GM21528 (cell line): ENCODE measurements at regions not wholly inside any gene's neighbourhood (a gene's known extent, or its start where the extent isn't known, plus 50 kb on each side); places are given as distances from the start of the nearest gene placed in this dataset.

Experiments used
- ATAC-seq: cut with Tn5 transposase; IDR thresholded peaks from one replicate; pipeline ENCODE4 v1.9.1; 2021; ENCODE audit warnings: mild to moderate bottlenecking, moderate library complexity; ENCODE audit not compliant: unreplicated experiment, low FRiP score

DNA sequence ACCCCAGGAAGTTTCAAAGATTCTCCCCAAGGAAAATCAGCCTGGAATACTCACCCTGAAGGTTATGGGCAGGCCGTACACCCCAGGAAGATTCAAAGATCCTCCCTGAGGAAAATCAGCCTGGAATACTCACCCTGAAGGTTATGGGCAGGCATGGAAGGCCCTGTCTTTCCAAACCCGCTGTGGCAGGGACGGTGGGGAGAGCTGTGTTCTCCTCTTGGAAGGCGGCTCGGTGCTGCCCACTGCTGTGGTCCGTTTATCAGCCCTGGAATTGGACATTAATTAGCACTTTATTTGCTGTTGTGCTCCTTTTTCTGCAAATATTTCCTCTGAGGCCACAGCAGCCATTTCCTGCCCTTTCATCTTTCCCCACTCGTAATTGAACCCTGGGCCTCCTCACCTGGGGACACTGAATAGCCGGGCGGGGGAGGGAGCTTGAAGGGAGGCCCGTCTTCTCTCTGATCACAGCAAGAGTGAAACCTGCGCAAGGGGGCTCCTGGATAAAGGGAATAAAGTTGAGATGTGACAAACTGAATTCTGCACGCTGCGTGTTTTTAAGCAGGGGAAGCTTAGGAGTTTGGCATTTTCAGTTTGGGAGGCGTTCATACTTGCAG, 308.7 kb upstream of the SALL3 start:
- no peak for ATAC-seq

DNA sequence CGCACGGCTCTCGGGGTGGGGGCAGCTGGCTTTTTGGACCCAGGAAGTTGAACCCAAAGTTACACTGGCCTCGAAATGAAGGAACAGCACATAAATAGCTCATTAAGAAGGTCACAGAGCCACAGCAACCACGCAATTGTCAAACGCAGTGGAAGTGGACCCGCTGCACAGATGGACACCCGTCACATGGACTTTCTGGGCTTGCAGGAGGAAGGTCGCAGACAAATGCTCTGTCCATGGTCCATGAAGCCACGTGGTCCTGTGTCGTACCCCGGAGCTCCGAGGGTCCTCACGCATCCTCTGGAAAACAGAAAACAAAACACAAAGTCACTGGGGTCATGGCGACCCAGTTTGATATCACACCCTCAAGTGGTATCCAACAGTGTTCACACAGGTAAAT, 308.1 kb upstream of the SALL3 start:
- ATAC-seq = no peak

DNA sequence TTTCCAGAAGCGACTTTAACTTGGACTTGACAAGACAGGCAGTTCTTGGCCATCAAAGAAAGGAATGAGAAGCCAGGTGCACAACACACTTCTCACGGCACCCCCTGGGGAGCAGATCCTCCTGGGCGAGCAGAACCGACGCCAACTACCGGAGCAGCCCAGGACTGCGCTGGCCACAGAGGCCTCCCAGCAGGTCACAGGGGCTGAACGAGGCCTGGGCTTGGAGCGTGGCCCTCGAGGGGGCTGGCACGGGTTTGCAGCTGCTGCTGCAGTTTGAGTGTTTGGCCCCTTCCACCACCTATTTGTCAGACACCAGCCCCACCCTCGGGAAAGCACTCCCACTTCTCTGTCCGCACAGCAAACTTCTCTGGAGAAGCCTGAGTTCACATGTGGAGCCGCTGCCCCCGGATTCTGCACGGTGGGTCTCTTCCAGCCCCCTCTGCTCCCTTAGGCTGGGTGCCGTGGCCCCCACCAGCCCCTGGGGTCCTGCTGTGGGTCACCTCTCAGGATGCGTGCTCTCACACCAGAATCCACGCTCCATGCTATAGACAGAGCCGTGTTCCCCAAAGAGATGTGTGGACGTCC, 306.7 kb upstream of the SALL3 start:
- no peak for ATAC-seq

DNA sequence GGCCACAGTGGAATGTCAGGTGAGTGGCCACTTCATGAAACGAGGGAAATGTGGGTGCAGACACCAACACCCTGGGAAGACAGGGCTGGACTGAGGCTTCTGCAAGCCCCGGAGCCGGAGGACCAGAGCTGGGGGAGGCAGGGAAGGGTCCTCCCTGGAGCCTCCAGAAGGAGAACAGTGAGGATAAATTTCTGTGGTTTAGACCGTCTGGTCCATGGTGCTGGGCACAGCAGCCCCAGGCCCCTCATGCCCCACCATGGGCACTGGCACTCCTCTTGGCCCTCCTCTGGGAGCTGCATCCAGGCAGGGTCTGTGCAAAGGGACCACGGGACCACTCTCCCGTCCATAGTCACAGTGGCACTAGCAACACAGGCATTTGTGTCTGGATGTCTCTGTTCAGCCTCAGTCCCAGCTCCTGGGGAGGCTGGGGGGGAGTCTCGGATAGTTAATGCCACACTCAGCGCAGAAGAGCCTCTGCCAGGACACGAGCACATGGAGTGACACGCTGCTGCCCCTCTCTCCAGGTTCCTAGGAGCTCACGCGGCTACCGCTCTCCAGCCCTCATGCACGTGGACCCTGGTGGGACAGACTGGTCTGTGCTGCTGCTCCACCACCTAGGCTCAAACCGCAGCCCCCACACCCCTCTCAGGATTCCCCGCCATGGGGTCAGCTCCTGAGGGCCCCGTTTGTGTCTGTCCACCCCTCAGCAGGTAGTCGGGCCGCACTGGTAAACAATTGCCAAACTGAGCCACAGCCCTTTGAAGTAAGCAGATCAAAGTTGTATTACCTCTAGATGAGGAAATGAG, 305.9 kb upstream of the SALL3 start:
- ATAC-seq = no peak

GRCh38 chr18:78675231-78675630, 304.4 kb upstream of the SALL3 start:
- no peak for ATAC-seq

GRCh38 chr18:78676622-78677482, 302.8 kb upstream of the SALL3 start:
- no peak for ATAC-seq

- no peak for ATAC-seq
Observed at GRCh38 chr18:78677483-78678317, 301.9 kb upstream of the SALL3 start.

DNA sequence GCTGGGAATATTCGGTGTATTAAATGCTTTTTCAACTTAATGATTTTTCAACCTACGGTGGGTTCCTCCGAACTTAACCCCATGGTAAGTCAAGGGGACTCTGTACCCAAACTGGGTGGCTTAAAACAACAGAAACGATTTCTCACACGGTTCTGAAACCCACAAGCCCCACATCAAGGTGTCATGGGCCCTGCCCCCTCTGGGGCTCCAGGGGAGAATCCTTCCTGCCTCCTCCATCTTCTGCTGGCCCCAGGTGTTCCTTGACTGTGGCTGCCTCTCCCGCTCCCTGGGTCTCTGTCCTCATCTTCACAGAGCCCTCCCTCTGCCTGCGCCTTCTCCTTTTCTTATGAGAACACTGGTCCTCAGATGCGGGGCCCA, 301.3 kb upstream of the SALL3 start:
- ATAC-seq = no peak

DNA sequence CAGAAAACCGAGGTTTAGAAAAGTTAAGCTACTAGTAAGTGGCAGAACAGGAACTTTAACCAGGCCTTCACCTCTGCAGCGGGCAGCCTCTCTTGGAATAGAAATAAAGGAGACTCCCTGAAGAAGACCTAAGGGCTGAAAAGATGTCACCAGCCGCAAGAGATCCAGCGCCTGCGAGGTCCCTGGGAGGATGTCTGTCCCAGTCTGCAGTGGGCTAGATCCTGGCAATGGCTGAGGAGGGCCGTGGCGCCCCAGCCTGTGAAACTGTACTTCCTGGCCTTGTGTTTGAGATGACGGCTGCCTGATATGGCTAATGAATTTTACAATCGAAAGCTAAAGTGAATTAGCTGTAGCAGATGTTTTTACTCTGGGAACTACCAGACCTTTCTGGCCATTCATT, 300.6 kb upstream of the SALL3 start:
- ATAC-seq = no peak

GRCh38 chr18:78679613-78680260, 299.9 kb upstream of the SALL3 start:
- no peak for ATAC-seq

DNA sequence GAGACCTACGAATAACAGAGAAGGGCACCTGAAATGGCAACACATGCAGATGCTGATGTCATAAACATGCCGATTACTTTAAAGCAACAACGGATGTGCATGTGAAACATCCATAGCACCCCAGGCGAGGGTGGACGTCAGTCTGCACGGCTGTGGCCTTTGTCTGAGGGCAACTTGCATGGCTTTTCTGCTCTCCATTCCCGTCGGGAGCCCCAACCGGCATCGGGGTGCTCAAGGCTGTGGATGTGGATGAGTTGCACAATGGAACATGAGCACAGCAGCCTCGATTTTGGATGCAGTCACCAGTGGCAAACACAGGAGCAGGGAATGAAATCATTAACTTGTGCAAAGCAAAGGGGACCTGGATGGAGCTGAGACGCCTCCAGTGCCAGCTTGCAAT, 298.2 kb upstream of the SALL3 start:
- no peak for ATAC-seq

DNA sequence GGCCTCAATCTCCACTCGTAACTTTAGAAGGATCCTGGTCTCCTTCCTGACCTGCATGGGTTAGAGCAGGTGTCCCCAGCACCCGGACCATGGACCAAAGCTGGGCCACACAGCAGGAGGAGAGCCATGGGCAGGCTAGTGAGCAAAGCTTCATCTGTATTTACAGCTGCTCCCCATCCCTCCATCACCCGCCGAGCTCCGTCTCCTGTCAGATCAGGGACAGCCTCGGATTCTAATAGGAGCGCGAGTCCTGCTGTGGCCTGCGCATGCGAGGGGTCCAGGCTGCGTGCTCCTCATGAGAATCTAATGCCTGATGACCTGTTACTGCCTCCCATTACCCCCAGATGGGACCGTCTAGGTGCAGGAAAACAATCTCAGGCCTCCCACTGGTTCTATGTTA, 297.7 kb upstream of the SALL3 start:
- ATAC-seq = no peak

- ATAC-seq = no peak
Observed at GRCh38 chr18:78682716-78683115, 296.9 kb upstream of the SALL3 start.

DNA sequence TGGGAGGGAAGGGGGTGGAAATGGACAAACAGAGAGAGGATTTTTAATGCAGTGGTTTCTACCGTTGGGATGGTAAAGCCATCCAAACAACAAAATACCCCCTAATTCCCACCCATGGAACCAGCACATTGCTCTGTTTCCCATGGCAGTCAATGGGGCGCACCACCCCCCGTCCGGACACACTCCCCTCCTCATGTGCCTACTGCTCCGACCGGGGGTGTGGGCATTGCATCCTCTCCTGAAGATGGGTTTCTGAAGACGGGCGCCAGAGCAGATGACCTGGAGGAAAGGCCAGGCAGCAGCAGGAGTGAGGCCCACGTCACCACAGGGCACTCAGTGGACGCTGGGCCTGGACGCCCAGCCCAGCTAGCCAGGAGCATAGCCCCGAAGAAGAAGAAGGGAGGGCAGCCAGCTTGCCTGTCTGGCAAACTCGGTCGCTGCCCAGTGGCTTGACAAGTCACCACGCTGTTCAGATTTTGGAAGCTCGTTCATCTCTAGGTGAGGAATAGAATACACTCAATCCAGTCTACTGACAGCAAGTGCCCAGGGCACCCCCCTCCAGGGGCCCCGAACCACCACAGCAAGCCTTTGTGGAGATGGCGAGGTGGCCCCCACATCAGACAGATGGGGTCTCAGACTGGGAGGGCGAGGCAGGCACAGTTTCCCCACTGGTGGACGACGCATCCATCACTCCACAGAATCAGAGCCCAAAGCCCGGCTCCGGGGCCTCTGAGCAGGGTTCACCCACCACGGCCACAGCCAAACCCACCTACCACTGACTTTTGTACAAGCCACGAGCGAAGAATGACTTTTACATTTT, 296.2 kb upstream of the SALL3 start:
- no peak for ATAC-seq

DNA sequence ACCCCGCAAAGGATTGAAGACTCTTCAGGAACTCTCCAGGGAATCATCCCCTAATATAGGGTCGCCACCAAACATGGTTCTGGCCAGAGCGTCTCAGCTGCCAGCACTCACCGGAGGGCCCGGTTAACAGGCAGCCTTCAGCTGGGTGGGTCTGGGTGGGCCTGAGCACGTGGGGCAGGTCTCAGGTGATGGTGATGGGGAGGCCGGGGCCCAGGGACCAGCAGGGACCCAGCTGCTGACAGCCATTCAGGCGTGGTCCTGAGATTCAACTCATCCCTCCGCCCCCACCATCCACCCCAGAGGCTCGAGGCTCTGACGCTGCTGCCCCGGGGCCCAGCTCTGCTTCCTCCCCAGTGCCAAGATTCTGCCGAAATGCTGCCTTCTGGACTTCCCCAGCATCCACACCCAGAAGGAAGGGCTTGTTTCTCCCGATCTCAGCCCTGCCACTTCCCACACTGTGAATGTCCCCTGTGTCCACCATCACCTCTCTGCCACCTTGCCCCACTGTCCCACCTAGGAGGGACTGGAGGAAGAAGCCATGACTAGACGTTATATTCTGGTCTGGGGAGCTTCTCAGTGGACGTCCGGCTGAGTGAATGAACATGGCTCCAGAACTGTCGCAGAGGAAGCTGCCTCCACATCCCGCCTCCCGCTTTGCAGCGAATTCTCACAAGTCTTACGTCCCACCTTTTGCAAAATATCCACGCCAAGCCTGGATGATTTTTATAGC, 294.2 kb upstream of the SALL3 start:
- no peak for ATAC-seq

DNA sequence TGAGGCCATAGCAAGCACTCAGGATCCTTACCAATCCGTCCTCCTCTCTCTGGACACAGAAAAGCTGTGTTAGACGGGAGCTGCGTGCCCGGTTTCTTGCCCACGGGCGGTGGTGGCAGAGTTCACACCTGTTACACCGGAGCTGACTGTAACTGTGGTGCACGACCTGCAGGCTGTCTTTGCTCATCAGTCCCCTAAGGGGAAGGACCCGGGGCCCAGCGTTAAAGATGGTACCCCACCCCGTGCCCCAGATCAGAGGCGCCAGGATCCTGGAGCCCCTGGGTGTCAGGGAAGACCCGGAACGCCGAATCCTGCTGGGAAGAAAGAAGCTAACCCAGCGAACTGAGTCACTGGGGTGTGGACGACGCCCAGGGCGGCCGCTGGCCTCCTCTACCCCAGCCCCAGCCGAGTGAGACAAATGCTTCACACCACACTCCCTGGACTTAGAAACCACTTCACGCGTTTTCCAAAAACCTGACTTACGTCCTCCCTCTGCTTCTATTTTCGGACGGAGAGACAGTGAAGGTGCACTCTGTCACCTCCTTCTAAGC, 293.6 kb upstream of the SALL3 start:
- no peak for ATAC-seq

- no peak for ATAC-seq
Observed at GRCh38 chr18:78686976-78687685, 292.5 kb upstream of the SALL3 start.
